Adrenal gland (tissue), 9 donors: ENCODE measurements at regions not wholly inside any gene's neighbourhood (a gene's known extent, or its start where the extent isn't known, plus 50 kb on each side); places are given as distances from the start of the nearest gene placed in this dataset.

Experiments
- DNase-seq, 7 donors: peaks; one replicate each; pipeline ENCODE4 v3.0.0-alpha.2; 2019 to 2020
- H3K27ac ChIP-seq, 5 donors: fragments of 200-600 bp; sonication (generic) in 4 of 5; 1 replicate in 3 of 5; 2 replicates in 2 of 5; pipeline versions ENCODE4 v1.5.1 to v1.8.0; 2016 to 2020; ENCODE audit warnings: mild to moderate bottlenecking in 1 of 5
- H3K27me3 ChIP-seq: fragments of 200-600 bp; 2 replicates; pipeline ENCODE4 v1.8.0; 2021
- H3K36me3 ChIP-seq, 2 donors: fragments of 200-600 bp; replicated peaks in 1 of 2; 1 replicate in 1 of 2; 2 replicates in 1 of 2; pipeline versions ENCODE4 v1.5.1 to v1.8.0; 2018 to 2022
- H3K4me1 ChIP-seq, 2 donors: fragments of 200-600 bp; replicated peaks in 1 of 2; 1 replicate in 1 of 2; 2 replicates in 1 of 2; pipeline versions ENCODE4 v1.5.1 to v1.8.0; 2018 to 2021
- H3K4me3 ChIP-seq, 4 donors: fragments of 200-600 bp; sonication (generic) in 3 of 4; one replicate each; pipeline ENCODE4 v1.5.1; 2016 to 2018
- H3K9me3 ChIP-seq, 3 donors: fragments of 200-600 bp; sonication (generic) in 1 of 3; replicated peaks in 1 of 3; 1 replicate in 2 of 3; 2 replicates in 1 of 3; pipeline versions ENCODE4 v1.5.1 to v1.8.0; 2016 to 2021
- CTCF ChIP-seq, 6 experiments: fragments of 450-650 bp in 4 of 6; fragments of 200-600 bp in 2 of 6; sonication (generic) in 1 of 6; IDR thresholded peaks; 1 replicate in 5 of 6; 2 replicates in 1 of 6; pipeline versions ENCODE4 v1.5.1 to v1.8.0; 2016 to 2021; ENCODE audit warnings: antibody characterized with exemption in 6 of 6, mild to moderate bottlenecking in 2 of 6, moderate library complexity in 1 of 6
- POLR2A ChIP-seq, 2 donors: fragments of 450-650 bp; IDR thresholded peaks; one replicate each; pipeline ENCODE4 v1.6.1; 2017; ENCODE audit warnings: antibody characterized with exemption in 2 of 2, mild to moderate bottlenecking in 2 of 2, moderate library complexity in 1 of 2
- WGBS, 4 donors: extraction: QIAGEN DNeasy Blood & Tissue Kit in 2 of 4; methylation state at CpG; one replicate each; pipeline versions ENCODE4 v1.1.5 to v1.1.7; 2013 to 2017; 5-methylcytosine and 5-hydroxymethylcytosine counted together
- intact Hi-C, 2 donors: fragments of 100-400 bp; cut with DNase I; formaldehyde crosslinking; loops; one replicate each; pipeline versions ENCODE4 v1.14.1 to v1.15.0; 2022 to 2023
- donor health status: healthy with polysubstance abuse.
- donor health status: Bipolar disorder and iron deficiency.
- donor health status: DM: yes; HTN: yes; CAD: no.
- donor health status: DM: no; HTN: no; CAD: no.
- donor health status: DM: no; HTN: no; CAD: no.

GRCh38 chr12:67578976-67579661 is 69.4 kb upstream of the DYRK2 start:
- Histone ChIP-seq H3K36me3 (no peaks in the 10 kb centered on the region), H3K27me3 (no peaks in the 10 kb centered on the region), H3K27ac (no peak overlapping the region), H3K4me3 (no peak overlapping the region), H3K4me1 (no peaks in the 10 kb centered on the region), H3K9me3 (no peaks in the 10 kb centered on the region)
- no peak for DNase-seq
- WGBS, 4 donors = 72 to 81% (median 78%) methylated on average over 3 of the region's 3 CpGs
- intact Hi-C loops = no loop called here
- TF ChIP-seq POLR2A (IDR thresholded peaks at IDR 0.05) (no peak), CTCF (IDR thresholded peaks at IDR 0.05) (no peak)

DNA sequence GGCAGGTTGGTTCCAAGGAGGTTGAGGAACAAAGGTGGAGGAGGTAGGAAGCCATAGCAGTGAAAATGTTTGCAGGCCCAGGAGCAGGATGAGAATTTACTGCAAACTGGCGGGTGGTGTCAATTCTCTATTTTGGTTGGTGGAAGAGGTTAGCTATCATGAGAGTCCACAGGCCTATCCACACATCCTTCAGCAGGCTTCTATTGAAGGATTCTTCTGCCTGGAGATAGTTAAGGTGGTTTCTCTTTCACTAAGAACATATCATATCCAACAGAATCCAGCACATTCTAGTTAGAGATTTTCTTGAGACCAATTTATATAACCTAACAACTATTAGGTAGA is 68.9 kb upstream of the DYRK2 start:
- TF ChIP-seq POLR2A (IDR thresholded peaks at IDR 0.05) (no peak), CTCF (IDR thresholded peaks at IDR 0.05) (no peak)
- intact Hi-C loops = no loop called here
- Histone ChIP-seq H3K9me3 (no peaks in the 10 kb centered on the region), H3K27me3 (no peaks in the 10 kb centered on the region), H3K27ac (no peak overlapping the region), H3K4me3 (no peak overlapping the region), H3K4me1 (no peaks in the 10 kb centered on the region), H3K36me3 (no peaks in the 10 kb centered on the region)
- WGBS, 4 donors = 88 to 96% (median 92%) methylated on average over 1 of the region's 1 CpG
- no peak for DNase-seq

DNA sequence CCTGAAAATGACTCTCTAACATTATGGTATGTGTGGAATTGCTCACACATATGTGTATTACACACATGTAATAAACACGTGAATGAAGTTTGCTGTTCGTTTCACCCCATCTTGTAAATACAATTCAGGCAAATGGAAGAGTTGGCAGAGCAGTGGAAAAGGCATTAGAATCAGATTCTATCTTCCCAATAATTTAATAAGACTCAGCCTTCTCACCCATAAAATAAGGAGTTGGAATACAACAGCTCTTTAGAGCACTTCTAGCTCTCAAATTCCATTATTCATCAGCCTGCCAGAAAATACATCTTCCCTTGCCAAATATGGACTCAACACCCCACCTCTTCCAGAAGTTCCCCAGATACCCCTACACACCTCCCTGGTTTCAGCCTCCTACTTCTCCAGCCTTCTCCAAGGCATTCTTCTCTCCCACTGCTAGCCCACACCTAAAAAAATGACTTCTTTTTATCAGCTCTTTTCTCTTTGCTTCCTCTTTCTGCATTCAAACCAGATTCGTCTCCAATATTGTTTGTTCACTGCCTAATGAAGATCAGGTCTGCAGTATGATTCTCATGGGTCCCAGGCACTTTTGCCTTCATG is 66.2 kb upstream of the DYRK2 start:
- H3K4me1 ChIP-seq = no peaks in the 10 kb centered on the region
- H3K4me3 ChIP-seq = no peak overlapping the region
- no peak overlapping the region for H3K27ac ChIP-seq
- H3K9me3 ChIP-seq = no peaks in the 10 kb centered on the region
- intact Hi-C loops = no loop called here
- TF ChIP-seq CTCF (IDR thresholded peaks at IDR 0.05) (no peak), POLR2A (IDR thresholded peaks at IDR 0.05) (no peak)
- H3K27me3 ChIP-seq = no peaks in the 10 kb centered on the region
- no peaks in the 10 kb centered on the region for H3K36me3 ChIP-seq
- 64 to 77% (median 72%) methylated on average over 3 of the region's 3 CpGs for WGBS, 4 donors
- DNase-seq = no peak

- 89 to 100% (median 93%) methylated on average over 2 of the region's 2 CpGs for WGBS, 4 donors
- no peaks in the 10 kb centered on the region for H3K4me1 ChIP-seq
- no peak for DNase-seq
- no peak overlapping the region for H3K27ac ChIP-seq
- TF ChIP-seq POLR2A (IDR thresholded peaks at IDR 0.05) (no peak), CTCF (IDR thresholded peaks at IDR 0.05) (no peak)
- no peaks in the 10 kb centered on the region for H3K27me3 ChIP-seq
- H3K36me3 ChIP-seq = no peaks in the 10 kb centered on the region
- intact Hi-C loops = no loop called here
- H3K4me3 ChIP-seq = no peak overlapping the region
- H3K9me3 ChIP-seq = no peaks in the 10 kb centered on the region
Observed at GRCh38 chr12:67582844-67583243, 65.7 kb upstream of the DYRK2 start.
